MCF 10A (cell line): ENCODE measurements at regions not wholly inside any gene's neighbourhood (a gene's known extent, or its start where the extent isn't known, plus 50 kb on each side); places are given as distances from the start of the nearest gene placed in this dataset.

ENCODE experiments used
- BruUV-seq: library from RNA; stranded (reverse); fragments of 400-500 nt; replicated peaks from 2 replicates; lab custom pipeline; 2021; lab: Mats Ljungman, UMichigan
- CTCF ChIA-PET: fragments of 300-600 bp; sonication (Branson Sonifier 250); formaldehyde crosslinking; extraction: SDS; loops from one replicate; lab custom pipeline; 2021; ENCODE audit warnings: antibody characterized with exemption, inconsistent platforms; lab: Yijun Ruan, JAX
- POLR2A ChIA-PET: fragments of 300-600, 350-650 bp; sonication (Branson Sonifier 250); formaldehyde crosslinking; extraction: SDS; loops from one replicate; lab custom pipeline; 2020; ENCODE audit warnings: antibody characterized with exemption, inconsistent platforms; lab: Yijun Ruan, JAX
- DNase-seq: peaks from one replicate; pipeline ENCODE4 v3.0.0-alpha.2; 2018; ENCODE audit not compliant: unreplicated experiment
- H3K27ac Mint-ChIP-seq: one replicate; pipeline ENCODE4 v1.8.0; 2022; ENCODE audit warnings: mild to moderate bottlenecking, low read depth, mixed read lengths; ENCODE audit not compliant: unreplicated experiment
- H3K27me3 Mint-ChIP-seq: one replicate; pipeline ENCODE4 v1.8.0; 2022; ENCODE audit warnings: mixed read lengths; ENCODE audit not compliant: insufficient read depth, unreplicated experiment
- H3K36me3 Mint-ChIP-seq: one replicate; pipeline ENCODE4 v1.8.0; 2022; ENCODE audit warnings: mild to moderate bottlenecking, moderate library complexity, mixed read lengths; ENCODE audit not compliant: insufficient read depth, unreplicated experiment
- H3K4me1 Mint-ChIP-seq: one replicate; pipeline ENCODE4 v1.8.0; 2022; ENCODE audit warnings: mixed read lengths; ENCODE audit not compliant: insufficient read depth, unreplicated experiment
- H3K4me3 Mint-ChIP-seq: one replicate; pipeline ENCODE4 v1.8.0; 2022; ENCODE audit warnings: mild to moderate bottlenecking, moderate library complexity, mixed read lengths; ENCODE audit not compliant: unreplicated experiment
- H3K9me3 Mint-ChIP-seq: one replicate; pipeline ENCODE4 v1.8.0; 2022; ENCODE audit warnings: mixed read lengths; ENCODE audit not compliant: unreplicated experiment
- intact Hi-C: fragments of 100-400 bp; cut with micrococcal nuclease; formaldehyde crosslinking; loops from 2 replicates; pipeline ENCODE4 v1.14.1; 2022
- TF ChIP-seq, protein P1 (sequence below): fragments of 200-600 bp; IDR thresholded peaks from one replicate; pipeline ENCODE4 v1.8.0; 2022; ENCODE audit warnings: antibody characterized with exemption, mild to moderate bottlenecking; ENCODE audit not compliant: unreplicated experiment

DNA sequence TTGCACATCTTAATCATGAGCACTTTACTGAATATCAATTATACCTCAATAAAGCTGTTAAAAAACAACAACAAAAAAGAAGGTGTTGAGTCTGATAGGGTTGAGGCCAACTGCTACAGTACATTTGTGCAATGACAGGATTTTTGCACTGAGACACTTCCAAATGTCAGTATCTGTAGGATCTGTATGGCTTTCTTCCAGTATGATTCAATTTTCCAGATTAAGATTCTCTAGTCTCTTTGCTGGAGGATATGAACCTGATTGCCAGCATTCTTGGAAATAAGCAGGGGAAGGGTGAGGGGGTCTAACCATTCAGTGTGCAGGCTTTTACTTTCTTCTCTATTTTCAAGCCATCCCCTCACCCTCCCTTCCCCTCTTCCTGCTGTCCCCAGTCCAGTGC is 85.1 kb downstream of the SEMA4F start:
- Mint-ChIP-seq H3K36me3 (no peaks in the 10 kb centered on the region), H3K4me3 (no peak overlapping the region), H3K27ac (no peak overlapping the region), H3K27me3 (no peaks in the 10 kb centered on the region), H3K4me1 (peaks cover 32% of the 10 kb centered on the region), H3K9me3 (peaks cover 16% of the 10 kb centered on the region)
- intact Hi-C loops: no loop called here
- TF ChIP-seq, protein P1, sequence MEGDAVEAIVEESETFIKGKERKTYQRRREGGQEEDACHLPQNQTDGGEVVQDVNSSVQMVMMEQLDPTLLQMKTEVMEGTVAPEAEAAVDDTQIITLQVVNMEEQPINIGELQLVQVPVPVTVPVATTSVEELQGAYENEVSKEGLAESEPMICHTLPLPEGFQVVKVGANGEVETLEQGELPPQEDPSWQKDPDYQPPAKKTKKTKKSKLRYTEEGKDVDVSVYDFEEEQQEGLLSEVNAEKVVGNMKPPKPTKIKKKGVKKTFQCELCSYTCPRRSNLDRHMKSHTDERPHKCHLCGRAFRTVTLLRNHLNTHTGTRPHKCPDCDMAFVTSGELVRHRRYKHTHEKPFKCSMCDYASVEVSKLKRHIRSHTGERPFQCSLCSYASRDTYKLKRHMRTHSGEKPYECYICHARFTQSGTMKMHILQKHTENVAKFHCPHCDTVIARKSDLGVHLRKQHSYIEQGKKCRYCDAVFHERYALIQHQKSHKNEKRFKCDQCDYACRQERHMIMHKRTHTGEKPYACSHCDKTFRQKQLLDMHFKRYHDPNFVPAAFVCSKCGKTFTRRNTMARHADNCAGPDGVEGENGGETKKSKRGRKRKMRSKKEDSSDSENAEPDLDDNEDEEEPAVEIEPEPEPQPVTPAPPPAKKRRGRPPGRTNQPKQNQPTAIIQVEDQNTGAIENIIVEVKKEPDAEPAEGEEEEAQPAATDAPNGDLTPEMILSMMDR: no peak
- ChIA-PET CTCF (interaction anchor here (0.6 to 5.4 kb wide), 7 partner anchors 11 to 666 kb away, joined by 3 to 44 read pairs (median 4); no protein-coding TSS in a partner anchor), POLR2A (interaction anchor here (1.2 to 8.3 kb wide), 6 partner anchors 17 to 136 kb away, joined by 3 to 123 read pairs (median 18); partner anchors contain the start of gene HK2)
- BruUV-seq: no TSS peak
- no peak for DNase-seq

DNA sequence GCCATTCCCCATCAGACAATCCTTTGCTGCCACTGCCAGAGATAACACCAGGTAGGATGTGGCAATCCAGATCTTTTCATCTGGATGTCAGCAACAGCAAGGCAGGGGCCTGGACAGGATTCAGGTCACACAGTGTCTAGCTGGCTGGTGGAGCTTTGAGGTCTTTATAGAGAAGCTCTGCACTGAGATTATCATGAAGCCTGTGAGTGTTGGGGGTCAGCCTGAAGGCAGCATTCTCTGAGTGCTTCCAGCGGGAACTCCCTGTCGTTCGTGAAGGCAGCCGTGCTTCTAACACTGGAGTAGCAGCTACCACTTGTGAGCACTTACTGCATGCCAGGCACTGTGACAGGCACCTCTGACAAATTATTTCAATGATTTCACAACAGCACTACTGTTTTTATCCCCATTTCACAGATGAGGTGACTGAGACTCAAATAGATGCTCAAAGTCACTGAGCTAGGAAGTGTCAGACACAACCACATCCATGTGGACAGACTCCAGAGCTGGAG is 85.7 kb downstream of the SEMA4F start:
- ChIA-PET CTCF (interaction anchor here (0.6 to 5.4 kb wide), 17 partner anchors 11 to 665 kb away, joined by 3 to 44 read pairs (median 4); no protein-coding TSS in a partner anchor), POLR2A (interaction anchor here (0.9 to 8.3 kb wide), 10 partner anchors 8 to 135 kb away, joined by 3 to 123 read pairs (median 8); partner anchors contain the start of gene HK2)
- H3K4me3 Mint-ChIP-seq: no peak overlapping the region
- H3K27ac Mint-ChIP-seq: no peak overlapping the region
- no peak for DNase-seq
- peaks cover 32% of the 10 kb centered on the region for H3K4me1 Mint-ChIP-seq
- H3K36me3 Mint-ChIP-seq: no peaks in the 10 kb centered on the region
- TF ChIP-seq, protein P1: no peak
- peaks cover 16% of the 10 kb centered on the region for H3K9me3 Mint-ChIP-seq
- no TSS peak for BruUV-seq
- intact Hi-C loops: loop anchor here (2.0 kb wide), 1 partner anchor 95 kb away; the partner anchor contains the start of gene HK2
- H3K27me3 Mint-ChIP-seq: no peaks in the 10 kb centered on the region

- no peaks in the 10 kb centered on the region for H3K36me3 Mint-ChIP-seq
- DNase-seq: no peak
- H3K9me3 Mint-ChIP-seq: peaks cover 16% of the 10 kb centered on the region
- H3K4me3 Mint-ChIP-seq: peak overlapping the region; percentile 28
- POLR2A ChIA-PET: interaction anchor here (0.7 to 8.3 kb wide), 16 partner anchors 8 to 226 kb away, joined by 3 to 123 read pairs (median 4); partner anchors contain the start of gene HK2
- H3K27me3 Mint-ChIP-seq: no peaks in the 10 kb centered on the region
- intact Hi-C loops: loop anchor here (2.0 kb wide), 1 partner anchor 94 kb away; the partner anchor contains the start of gene HK2
- TF ChIP-seq, protein P1: no peak
- H3K4me1 Mint-ChIP-seq: peaks cover 28% of the 10 kb centered on the region
- CTCF ChIA-PET: interaction anchor here (0.6 to 5.4 kb wide), 18 partner anchors 10 to 254 kb away, joined by 3 to 44 read pairs (median 4); no protein-coding TSS in a partner anchor
- H3K27ac Mint-ChIP-seq: peak overlapping the region; percentile 95
- BruUV-seq: TSS peak; percentile 34
Measured at GRCh38 chr2:74740395-74740740, 86.3 kb downstream of the SEMA4F start.

GRCh38 chr2:74740741-74741431 is 86.8 kb downstream of the SEMA4F start:
- H3K36me3 Mint-ChIP-seq: peaks cover under 1% of the 10 kb centered on the region
- ChIA-PET POLR2A (interaction anchor here (0.7 to 8.3 kb wide), 20 partner anchors 9 to 226 kb away, joined by 3 to 123 read pairs (median 4); partner anchors contain the start of genes HK2 and SEMA4F), CTCF (interaction anchor here (0.6 to 5.4 kb wide), 19 partner anchors 14 to 758 kb away, joined by 3 to 44 read pairs (median 3); no protein-coding TSS in a partner anchor)
- H3K4me1 Mint-ChIP-seq: peaks cover 26% of the 10 kb centered on the region
- H3K27me3 Mint-ChIP-seq: no peaks in the 10 kb centered on the region
- peak overlapping the region; percentile 95 for H3K27ac Mint-ChIP-seq
- TF ChIP-seq, protein P1: no peak
- DNase-seq: peak; percentile 98
- peaks cover 16% of the 10 kb centered on the region for H3K9me3 Mint-ChIP-seq
- TSS peak; percentile 90 for BruUV-seq
- peak overlapping the region; percentile 28 for H3K4me3 Mint-ChIP-seq
- intact Hi-C loops: loop anchor here (2.0 kb wide), 1 partner anchor 94 kb away; the partner anchor contains the start of gene HK2
